Stomach (tissue), 4 donors: ENCODE measurements at regions not wholly inside any gene's neighbourhood (a gene's known extent, or its start where the extent isn't known, plus 50 kb on each side); places are given as distances from the start of the nearest gene placed in this dataset.

Experiments
- POLR2A ChIP-seq, 4 donors: fragments of 450-650 bp; IDR thresholded peaks; one replicate each; pipeline ENCODE4 v1.6.1; 2016; ENCODE audit warnings: antibody characterized with exemption in 4 of 4, control low read depth in 2 of 4, mild to moderate bottlenecking in 1 of 4, moderate library complexity in 1 of 4
- TF ChIP-seq, protein P1 (sequence below), 7 experiments: fragments of 450-650 bp in 4 of 7; fragments of 200-600 bp in 3 of 7; sonication (generic) in 3 of 7; IDR thresholded peaks; one replicate each; pipeline ENCODE4 v1.5.1; 2016 to 2019; ENCODE audit warnings: antibody characterized with exemption in 7 of 7, control low read depth in 2 of 7, mild to moderate bottlenecking in 1 of 7

DNA sequence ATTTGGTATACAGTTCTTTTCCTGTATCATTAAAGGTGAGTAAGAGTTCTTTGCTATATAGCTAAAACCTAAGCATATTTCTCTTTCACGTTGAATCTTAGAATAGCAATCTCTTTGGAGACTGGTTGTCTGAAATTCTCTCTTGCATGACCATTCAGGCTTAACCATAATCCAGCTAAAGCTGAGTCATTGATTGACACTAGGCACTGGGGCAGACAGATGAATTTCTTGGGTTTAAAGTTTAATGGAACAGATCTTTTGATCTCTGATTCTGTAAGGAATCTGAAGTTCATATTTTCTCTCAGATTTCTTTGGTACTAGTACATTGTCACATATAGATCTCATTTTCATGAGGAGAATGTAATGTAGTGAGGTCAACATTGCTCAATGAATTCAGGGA is 397.3 kb upstream of the MIR17HG start:
- TF ChIP-seq, protein P1, sequence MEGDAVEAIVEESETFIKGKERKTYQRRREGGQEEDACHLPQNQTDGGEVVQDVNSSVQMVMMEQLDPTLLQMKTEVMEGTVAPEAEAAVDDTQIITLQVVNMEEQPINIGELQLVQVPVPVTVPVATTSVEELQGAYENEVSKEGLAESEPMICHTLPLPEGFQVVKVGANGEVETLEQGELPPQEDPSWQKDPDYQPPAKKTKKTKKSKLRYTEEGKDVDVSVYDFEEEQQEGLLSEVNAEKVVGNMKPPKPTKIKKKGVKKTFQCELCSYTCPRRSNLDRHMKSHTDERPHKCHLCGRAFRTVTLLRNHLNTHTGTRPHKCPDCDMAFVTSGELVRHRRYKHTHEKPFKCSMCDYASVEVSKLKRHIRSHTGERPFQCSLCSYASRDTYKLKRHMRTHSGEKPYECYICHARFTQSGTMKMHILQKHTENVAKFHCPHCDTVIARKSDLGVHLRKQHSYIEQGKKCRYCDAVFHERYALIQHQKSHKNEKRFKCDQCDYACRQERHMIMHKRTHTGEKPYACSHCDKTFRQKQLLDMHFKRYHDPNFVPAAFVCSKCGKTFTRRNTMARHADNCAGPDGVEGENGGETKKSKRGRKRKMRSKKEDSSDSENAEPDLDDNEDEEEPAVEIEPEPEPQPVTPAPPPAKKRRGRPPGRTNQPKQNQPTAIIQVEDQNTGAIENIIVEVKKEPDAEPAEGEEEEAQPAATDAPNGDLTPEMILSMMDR (IDR thresholded peaks at IDR 0.05): no peak
- TF ChIP-seq POLR2A (IDR thresholded peaks at IDR 0.05): no peak
